ENCODE measurements at regions not wholly inside any gene's neighbourhood (a gene's known extent, or its start where the extent isn't known, plus 50 kb on each side); places are given as distances from the start of the nearest gene placed in this dataset.

DNA sequence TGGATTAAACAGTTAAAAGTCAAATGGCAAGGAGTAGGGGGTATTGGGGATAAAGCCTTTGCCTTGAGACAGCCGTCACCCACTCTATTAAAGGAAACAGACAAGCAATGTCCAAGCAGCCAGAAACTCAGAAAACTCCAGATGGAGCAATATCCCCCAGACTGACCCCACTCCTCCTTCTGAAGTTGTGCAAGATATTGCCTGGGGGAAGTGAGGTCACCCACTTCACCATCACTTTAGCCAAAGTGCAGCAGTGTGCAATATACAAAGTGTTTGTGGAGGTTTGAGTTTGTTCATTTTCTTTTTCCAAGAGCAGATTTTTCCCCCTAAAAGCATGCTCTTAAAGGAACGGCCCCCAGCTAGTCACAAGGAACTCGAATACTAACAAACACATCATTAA lies 125.1 kb downstream of the ETS2 start:
- no peak for DNase-seq (ENCODE audit: low spot score)

DNA sequence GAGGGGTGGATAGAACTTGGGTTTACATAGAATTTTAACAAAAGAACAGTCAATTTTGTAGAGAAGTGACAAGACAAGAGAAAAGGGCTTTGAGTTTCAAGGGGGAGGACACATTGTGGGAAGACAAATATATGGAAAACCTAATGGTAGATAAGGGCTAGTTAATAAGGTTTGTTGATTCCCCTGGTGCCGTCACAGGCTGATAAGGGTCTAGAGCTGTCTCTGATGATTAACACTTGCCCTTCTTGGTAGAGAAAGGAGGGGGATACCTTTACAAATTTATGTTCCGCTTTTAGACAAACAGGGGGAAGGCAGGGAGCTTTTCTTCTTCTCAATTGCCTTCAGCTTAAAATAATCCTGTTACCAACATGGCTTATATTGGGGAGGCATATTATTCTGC lies 124.3 kb downstream of the ETS2 start:
- no peak for DNase-seq (ENCODE audit: low spot score)

GRCh38 chr21:38929652-38930051 lies 123.9 kb downstream of the ETS2 start:
- DNase-seq (ENCODE audit: low spot score), result no peak

GRCh38 chr21:38929142-38929541 lies 123.4 kb downstream of the ETS2 start:
- DNase-seq (ENCODE audit: low spot score), result no peak

- DNase-seq (ENCODE audit: low spot score), result no peak
These were observed 122.0 kb downstream of the ETS2 start for GRCh38 chr21:38927776-38928175.

GRCh38 chr21:38925923-38926322 lies 120.2 kb downstream of the ETS2 start:
- DNase-seq (ENCODE audit: low spot score), result no peak

DNA sequence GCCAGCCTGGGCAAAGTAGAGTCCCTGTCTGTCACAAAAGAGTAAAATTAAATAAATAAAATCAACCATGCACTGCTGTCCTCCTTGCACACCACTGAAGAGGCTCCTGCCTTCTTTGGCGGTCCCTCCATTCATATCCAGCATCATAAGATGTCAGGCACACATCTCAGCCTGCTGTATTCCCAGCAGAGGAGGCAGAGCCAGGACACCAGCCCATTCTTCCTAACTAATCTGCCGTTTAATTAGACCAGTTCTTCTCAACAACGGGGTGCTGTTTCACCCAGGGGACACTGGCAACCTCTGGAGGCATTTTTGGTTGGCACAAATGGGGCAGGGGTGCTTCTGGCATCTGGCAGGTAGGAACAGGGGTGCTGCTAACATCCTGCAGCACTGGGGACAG lies 119.7 kb downstream of the ETS2 start:
- DNase-seq (ENCODE audit: low spot score), result no peak

- no peak for DNase-seq (ENCODE audit: low spot score)
These were observed 119.2 kb downstream of the ETS2 start for GRCh38 chr21:38924954-38925353.

GRCh38 chr21:38923429-38923828 lies 117.7 kb downstream of the ETS2 start:
- DNase-seq (ENCODE audit: low spot score), result no peak

DNA sequence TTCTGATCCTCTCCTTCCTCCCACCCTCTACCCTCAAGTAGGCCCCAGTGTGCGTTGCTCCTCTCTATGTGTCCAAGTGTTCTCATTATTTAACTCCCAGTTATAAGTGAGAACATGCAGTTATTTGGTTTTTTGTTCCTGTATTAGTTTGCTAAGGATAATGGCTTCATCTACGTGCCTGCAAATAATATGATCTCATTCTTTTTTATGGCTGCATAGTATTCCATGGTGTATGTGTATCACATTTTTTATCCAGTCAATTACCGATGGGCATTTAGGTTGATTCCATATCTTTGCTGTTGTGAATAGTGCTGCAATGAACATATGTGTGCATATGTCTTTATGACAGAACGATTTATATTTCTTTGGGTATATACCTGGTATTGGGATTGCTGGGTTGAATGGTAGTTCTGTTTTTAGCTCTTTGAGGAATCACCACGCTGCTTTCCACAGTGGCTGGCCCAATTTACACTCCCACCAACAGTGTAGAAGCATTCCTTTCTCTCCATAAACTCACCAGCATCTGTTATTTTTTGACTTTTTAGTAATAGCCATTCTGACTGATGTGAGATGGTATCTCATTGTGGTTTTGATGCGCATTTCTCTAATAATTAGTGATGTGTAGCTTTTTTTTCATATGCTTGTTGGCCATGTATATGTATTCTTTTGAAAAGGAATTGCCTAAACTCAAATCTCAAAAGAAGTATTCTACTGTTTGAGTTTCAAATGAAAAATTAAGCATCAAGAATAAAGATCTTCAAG lies 116.9 kb downstream of the ETS2 start:
- no peak for DNase-seq (ENCODE audit: low spot score)

GRCh38 chr21:38921511-38922251 lies 116.0 kb downstream of the ETS2 start:
- no peak for DNase-seq (ENCODE audit: low spot score)

DNA sequence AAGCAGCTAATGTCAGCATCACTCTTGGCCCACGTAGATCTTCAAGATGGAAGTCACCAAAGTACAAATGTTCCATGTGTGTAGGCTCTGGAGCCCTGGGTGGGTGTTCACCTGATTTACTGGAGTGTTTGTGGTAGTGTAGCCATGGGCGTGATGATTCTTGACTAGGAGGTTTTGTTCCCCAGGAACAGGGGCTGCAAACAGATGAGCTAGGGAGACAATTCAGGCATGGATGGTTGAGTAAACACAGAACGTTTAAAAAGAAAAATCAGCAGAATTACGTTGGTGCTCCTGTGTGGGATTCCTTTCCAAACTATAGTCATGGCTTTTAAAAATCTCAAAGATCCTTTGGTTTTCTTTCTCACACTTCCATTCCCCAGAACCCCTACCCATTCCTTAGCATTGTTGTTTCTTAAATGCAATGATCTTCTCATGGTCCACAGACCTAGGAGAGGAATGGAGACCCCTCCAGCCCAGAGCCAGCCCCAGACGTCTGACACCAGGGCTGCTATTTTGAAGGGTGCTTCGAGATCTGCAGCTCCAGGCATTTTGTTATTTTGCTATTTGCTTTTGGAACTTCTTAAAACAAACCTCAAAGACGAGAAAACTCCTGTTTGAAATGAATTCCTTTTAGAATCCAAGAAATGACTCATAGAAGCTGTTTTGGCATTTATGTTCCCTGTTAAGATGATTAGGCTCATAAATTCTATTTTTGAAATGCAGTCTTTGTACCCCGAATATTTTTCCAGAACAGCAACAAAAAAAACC lies 115.1 kb downstream of the ETS2 start:
- DNase-seq (ENCODE audit: low spot score), result no peak

DNA sequence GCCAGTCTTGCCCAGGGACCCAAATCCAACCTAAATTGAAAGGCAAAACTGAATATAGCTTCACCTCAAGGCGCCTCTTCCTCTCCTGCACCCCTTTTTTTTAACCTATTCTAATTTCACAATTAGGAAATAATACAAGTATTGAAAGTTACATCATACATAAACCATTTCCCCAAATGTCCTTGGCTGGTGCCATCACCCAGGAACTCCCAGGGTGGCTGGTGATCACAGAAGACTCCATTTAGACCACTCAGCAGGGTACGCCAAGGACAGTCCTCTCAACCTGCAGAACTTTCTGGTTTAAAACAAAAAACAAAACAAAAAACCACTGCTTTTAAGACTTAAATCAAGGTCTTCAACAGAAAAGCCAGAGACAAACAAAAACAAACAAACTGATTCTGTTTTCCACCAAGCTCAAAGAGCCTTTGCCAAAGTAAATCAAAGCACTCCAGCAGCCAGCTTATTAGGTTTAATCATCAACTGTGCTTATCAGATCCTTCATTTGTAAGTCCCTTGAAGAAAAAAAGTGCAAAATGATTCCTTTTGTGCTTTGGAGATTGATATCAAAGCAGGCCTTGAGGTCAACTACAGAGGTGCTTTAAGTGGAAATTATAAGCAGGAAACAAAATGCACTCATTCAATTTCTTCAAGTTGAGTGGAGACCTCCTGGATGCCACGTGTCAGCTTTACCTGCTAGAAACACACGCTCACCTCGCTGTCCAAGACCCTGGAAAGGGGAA lies 113.0 kb downstream of the ETS2 start:
- DNase-seq (ENCODE audit: low spot score), result no peak

DNA sequence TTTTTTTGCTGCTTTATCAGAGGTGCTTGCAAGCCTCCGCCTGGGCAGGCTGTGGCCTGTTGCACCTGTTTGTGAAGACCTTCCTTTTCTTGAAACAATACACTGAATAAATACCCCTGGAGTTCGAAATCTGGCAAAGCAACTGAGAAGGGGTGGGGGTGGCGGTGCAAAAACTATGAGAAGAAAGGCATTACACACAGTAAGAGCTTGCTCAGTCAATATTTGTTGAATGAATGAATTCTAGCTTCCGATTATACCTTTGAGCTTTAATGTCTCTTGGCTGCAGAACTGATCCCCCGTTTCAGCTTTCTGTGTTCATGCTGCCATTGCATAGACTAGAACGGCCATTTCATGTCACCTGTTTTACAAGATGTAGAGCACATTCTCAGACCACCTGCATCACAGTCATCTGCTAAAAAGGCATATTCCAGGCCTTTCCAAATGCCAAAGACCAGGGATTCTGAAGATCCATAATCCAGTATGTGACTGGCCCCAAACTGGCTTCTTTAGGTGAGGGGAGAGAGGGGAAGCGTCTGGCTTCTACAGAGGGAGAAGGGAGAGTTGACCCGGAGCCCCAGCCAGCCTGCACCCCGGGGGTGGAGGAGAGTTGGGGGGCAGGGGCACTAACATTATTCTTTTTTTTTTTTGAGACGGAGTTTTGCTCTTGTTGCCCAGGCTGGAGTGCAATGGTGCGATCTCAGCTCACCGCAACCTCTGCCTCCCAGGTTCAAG lies 111.5 kb downstream of the ETS2 start:
- DNase-seq (ENCODE audit: low spot score), result no peak

GRCh38 chr21:38916214-38916964 lies 110.7 kb downstream of the ETS2 start:
- DNase-seq (ENCODE audit: low spot score), result no peak

- no peak for DNase-seq (ENCODE audit: low spot score)
These were observed 109.8 kb downstream of the ETS2 start for GRCh38 chr21:38915546-38915945.

- DNase-seq (ENCODE audit: low spot score), result no peak
These were observed 109.0 kb downstream of the ETS2 start for GRCh38 chr21:38914528-38915293.

GRCh38 chr21:38913893-38914527 lies 108.3 kb downstream of the ETS2 start:
- no peak for DNase-seq (ENCODE audit: low spot score)

DNA sequence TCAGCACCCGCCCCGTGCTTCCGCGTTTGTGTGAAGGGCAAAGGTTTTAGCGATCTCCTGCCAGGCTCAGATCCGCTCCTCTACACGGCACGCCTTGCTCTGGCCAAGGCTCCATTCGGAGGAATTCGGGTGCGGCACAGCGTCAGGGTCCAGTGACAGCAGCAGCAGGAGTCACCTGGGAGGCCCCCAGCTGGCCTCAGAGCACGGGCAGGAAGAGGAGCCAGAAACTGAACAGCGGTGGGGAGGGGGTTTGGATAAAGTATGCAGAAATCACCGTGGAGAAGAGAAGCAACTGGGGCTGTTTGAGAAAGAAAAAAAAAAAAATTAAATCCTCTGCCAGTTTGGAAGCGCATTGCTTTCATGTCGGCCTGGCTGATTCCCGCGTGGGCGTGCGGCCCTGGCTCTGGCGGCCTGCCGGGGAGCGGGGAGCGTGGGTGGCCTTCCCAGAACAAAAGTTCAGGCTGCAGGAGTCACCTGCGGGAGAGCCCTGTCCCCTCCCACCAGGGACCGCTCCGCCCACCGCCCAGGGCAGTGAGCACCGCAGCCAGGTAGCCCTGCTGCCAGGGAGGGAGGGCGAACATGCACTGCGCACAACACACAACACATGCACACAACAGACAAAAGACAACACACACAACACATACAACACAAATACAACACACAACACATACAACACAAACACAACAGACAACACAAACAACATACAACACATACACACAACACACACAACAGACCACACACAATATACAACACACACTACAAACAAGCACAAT lies 107.6 kb downstream of the ETS2 start:
- DNase-seq (ENCODE audit: low spot score), result no peak
